ENCODE measurements at regions not wholly inside any gene's neighbourhood (a gene's known extent, or its start where the extent isn't known, plus 50 kb on each side); places are given as distances from the start of the nearest gene placed in this dataset.

DNA sequence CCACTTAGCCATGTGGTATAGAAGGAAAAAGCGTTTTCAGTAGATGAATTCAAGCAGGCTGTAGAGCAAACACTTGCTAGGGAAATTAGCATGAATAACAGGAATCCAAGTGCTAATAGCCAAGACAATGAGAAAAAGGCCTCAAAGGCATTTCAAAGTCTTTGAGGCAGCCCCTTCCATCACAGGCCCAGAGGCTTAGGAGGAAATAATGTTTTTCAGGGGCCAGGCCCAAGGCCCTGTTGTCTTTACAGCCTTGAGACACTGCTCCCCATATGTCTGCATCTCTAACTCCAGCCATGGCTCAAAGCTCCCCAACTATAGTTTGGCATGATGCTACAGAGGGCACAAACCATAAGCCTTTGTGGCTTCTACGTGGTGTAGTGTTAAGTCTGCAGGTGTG lies 563.5 kb downstream of the TAF11L14 start:
- TF ChIP-seq EP300 (IDR thresholded peaks at IDR 0.05): no peak
- TF ChIP-seq POLR2AphosphoS5 (IDR thresholded peaks at IDR 0.05): no peak
- TF ChIP-seq, protein P1, sequence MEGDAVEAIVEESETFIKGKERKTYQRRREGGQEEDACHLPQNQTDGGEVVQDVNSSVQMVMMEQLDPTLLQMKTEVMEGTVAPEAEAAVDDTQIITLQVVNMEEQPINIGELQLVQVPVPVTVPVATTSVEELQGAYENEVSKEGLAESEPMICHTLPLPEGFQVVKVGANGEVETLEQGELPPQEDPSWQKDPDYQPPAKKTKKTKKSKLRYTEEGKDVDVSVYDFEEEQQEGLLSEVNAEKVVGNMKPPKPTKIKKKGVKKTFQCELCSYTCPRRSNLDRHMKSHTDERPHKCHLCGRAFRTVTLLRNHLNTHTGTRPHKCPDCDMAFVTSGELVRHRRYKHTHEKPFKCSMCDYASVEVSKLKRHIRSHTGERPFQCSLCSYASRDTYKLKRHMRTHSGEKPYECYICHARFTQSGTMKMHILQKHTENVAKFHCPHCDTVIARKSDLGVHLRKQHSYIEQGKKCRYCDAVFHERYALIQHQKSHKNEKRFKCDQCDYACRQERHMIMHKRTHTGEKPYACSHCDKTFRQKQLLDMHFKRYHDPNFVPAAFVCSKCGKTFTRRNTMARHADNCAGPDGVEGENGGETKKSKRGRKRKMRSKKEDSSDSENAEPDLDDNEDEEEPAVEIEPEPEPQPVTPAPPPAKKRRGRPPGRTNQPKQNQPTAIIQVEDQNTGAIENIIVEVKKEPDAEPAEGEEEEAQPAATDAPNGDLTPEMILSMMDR (IDR thresholded peaks at IDR 0.05): no peak
